NCI-H2029 treated with DMSO at 0.1 percent for 48 hours (cell line): ENCODE measurements at regions not wholly inside any gene's neighbourhood (a gene's known extent, or its start where the extent isn't known, plus 50 kb on each side); places are given as distances from the start of the nearest gene placed in this dataset.

ENCODE experiments used
- DNase-seq: peaks from one replicate; lab custom pipeline; 2025; lab: John Stamatoyannopoulos, UW

GRCh38 chr3:82940124-82940523 is 1178.7 kb upstream of the GBE1 start:
- no peak for DNase-seq

GRCh38 chr3:82939491-82940097 is 1178.1 kb upstream of the GBE1 start:
- DNase-seq, result no peak

GRCh38 chr3:82938821-82939328 is 1177.4 kb upstream of the GBE1 start:
- DNase-seq, result no peak

GRCh38 chr3:82927309-82928253 is 1166.1 kb upstream of the GBE1 start:
- no peak for DNase-seq

DNA sequence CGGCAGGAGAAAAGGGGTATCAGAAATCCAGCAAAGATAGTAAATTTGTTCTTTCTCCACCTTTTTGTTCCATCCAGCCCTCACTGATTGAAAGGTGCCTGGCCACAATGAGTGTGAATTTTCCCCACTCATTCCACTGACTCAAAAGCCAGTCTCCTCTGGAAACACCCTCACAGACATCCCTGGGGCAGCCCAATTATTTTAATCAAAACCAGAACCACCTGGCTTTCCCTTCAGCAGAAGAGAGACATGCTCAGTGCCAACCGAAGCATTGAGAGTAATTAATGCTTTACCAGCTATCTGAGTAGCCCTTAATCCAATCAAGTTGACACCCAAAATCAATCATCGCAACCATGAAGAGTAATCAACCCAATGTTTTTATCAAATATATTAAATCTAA is 1129.6 kb upstream of the GBE1 start:
- DNase-seq, result no peak

DNA sequence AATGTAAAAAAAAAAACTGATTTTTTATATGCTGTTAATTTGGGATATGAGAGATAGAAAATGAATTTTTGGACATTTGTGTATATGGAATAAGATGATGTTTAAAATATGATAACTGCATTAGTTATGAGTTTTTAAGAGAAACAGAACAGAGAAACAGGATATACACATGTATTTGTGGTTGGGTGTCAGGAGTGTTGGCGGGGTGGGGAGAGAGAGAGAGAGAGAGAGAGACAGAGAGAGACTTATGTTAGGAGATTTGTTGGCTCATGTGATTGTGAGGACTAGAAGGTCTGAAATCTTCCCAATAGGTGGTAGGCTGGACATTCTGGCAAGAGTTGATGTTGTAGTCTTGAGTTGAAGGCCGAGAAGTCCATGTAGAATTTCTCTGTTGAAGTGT is 1121.6 kb upstream of the GBE1 start:
- no peak for DNase-seq

GRCh38 chr3:82875401-82875800 is 1114.0 kb upstream of the GBE1 start:
- DNase-seq, result no peak

DNA sequence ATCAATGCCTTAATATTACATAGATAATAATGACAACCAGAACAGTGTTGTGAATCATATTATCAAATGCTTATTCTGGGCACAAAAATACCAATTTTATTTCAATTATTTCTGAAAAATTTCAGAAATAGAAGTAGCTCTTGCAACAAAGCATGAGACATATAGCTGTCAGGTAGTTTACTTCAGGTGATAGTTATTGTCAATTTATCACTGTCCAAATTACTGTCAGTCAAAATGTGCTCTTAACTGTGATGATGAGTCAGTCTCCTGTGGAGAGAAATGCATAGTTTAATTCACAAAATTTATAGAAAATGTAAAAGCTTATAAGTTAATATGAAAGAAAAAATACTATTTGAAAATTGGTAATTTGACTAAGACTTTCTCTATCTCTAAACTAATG is 1078.4 kb upstream of the GBE1 start:
- DNase-seq, result no peak

DNA sequence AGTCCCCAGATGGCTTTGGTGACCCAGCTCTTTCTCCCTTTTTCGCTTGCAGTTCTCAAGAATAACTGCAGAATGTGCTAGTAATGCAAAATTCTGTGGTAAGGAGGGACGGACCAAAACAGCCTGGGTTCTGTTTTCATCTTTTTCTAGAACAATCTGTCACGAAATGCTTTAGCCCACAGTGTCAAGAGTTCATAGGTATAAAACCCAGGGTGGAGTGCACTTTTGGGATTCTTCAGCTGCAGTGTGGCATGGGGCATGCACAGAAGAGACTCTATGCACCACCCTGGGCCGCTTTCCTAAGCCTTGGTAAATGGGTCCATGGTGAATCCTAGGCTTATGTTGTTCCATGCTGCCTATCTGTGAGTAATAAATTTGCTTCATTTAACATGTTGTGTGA is 1072.7 kb upstream of the GBE1 start:
- DNase-seq, result no peak

- no peak for DNase-seq
These were observed 1063.0 kb upstream of the GBE1 start for GRCh38 chr3:82824491-82824890.

DNA sequence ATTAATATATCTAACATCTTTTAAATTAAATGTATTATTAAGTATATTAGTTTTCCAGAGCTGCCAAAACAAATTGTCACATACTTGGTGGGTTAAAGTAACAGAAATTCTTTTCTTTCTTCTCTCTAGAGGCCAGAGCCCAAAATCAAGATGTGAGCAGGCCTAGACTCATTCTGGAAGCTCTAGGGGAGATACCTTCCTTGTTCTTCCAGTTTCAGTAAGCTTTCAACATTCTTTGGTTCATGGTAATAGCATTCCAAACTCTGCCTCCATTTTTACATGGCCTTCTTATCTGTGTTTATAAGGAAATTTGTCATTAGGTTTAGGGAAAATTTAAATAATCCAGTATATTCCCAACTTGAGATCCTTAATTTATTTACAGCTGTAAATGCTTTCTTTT is 1054.6 kb upstream of the GBE1 start:
- DNase-seq, result no peak

- DNase-seq, result no peak
These were observed 1054.1 kb upstream of the GBE1 start for GRCh38 chr3:82815417-82816058.

DNA sequence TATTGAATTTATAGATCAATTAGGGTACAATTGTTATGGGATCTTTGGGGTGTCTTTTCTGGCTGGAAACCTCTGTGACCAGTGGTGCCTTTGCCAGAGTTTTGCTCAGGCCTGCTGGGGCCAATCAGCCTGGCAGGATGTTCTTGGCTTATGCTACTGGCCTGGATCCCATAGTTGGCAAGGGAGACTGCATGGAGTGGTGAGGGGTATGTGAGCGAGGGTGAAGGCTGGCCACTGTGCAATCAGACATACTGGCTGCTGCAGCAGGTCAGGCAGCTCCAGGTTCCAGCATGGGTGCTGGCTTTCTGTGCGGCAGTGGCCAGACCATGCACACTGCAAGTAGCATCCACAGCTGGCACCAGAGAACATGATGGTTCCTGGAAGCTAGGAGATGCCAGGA is 1053.2 kb upstream of the GBE1 start:
- DNase-seq, result no peak

- no peak for DNase-seq
These were observed 1046.3 kb upstream of the GBE1 start for GRCh38 chr3:82807781-82808180.

DNA sequence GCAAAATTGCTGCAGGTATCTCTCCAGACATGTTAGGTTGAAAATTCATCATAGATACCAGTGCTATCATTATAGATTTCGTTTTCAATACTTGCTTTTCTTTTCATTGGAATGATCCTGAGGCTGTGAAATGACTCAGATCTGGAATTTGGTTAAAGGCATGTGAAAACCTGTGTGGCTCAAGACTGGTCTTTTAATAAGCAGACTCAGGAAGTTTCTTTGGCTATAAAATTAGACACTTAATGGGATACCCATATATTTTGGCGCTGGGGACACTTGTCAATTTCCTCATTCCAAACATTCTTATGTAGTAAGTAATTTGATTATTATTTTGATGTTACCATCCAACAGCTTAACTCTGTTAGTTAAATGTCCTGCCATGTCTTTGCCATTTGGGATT is 1041.1 kb upstream of the GBE1 start:
- no peak for DNase-seq

- no peak for DNase-seq
These were observed 1038.8 kb upstream of the GBE1 start for GRCh38 chr3:82800248-82800647.

- no peak for DNase-seq
These were observed 1035.3 kb upstream of the GBE1 start for GRCh38 chr3:82796765-82797164.

DNA sequence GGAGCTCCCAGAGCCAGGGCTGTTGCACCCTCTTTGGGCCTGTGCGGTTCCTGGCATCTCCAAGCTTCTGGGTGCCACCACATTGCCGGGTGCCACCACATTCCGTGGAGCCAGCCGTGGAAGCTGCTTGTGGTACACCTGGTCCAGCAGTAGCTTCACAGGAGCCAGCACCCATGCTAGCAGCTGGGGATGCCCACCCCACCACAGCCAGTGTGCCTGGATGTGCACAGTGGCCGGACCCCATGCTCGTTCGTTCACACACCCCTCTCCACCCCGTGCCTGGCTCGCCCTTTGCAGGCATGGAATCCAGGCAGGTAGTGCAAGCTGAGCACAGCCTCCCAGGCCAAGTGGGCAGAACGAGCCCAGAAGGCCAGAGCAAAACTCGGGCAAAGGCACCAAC is 1029.8 kb upstream of the GBE1 start:
- no peak for DNase-seq

- DNase-seq, result no peak
These were observed 1029.1 kb upstream of the GBE1 start for GRCh38 chr3:82790307-82791097.

DNA sequence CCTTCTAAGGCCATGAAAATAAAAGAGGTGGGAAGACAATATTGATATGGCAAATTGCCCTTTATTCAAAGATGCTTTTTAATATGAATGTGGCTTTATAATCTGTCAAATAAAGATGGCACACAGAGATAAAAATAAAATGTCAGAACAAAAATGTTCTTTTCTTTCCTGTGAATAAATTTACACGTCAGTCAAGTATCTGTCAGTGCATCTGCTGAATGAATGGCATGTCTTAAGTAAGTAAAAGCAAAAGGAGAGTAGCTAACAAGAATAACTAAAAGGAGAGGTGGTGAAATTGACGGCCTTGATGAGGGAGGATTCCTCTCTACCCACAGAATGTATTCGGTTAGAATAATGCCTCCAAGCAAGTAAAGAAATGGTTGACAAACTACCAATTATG is 1021.7 kb upstream of the GBE1 start:
- DNase-seq, result no peak

DNA sequence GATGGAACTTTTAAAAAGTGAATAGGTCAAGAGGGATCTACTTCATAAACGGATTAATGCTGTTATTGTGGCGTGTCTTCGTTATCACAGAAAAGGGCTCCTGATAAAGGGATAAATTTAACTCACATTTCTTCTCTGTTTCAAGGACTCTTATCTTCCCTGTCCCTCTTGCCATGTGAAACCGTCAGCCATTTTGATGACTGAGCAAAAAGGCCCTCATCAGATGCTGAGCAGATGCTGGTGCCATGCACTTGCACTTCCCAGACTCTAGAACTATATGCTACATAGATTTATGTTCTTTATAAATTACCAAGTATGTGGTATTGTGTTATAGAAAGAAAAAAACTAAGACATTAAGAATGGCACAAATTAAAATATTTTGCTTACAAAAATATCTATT is 1011.8 kb upstream of the GBE1 start:
- DNase-seq, result no peak

DNA sequence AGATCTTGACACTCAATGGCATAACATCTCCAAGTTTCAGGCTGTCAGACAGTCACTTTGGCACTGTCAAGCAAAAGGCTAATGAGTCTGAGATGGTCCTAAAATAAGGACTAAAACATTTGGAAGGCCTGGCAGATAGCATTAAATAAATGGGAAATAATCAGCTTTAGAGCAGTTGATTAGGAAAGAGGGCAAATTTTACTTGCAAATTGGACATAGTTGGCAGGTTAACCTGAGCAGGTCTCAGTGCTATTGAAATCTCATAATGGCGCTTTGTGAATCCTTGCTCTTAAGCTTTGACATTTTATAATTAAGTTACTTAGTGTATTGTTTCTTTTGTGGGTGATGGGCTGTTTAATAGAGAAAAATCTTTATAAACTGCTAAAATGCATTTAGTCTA is 1003.1 kb upstream of the GBE1 start:
- DNase-seq, result no peak
